22Rv1 (cell line): ENCODE measurements at regions not wholly inside any gene's neighbourhood (a gene's known extent, or its start where the extent isn't known, plus 50 kb on each side); places are given as distances from the start of the nearest gene placed in this dataset.

Experiments used
- CTCF ChIP-seq: fragments of 450-650 bp; IDR thresholded peaks from 2 replicates; pipeline ENCODE4 v1.5.1; 2017; ENCODE audit warnings: mild to moderate bottlenecking
- ZFX ChIP-seq: fragments of 450-650 bp; IDR thresholded peaks from 2 replicates; pipeline ENCODE4 v1.6.1; 2017; ENCODE audit warnings: antibody characterized with exemption, borderline replicate concordance

- TF ChIP-seq CTCF (no peak), ZFX (no peak)
Measured at GRCh38 chr10:58996063-58996462, 180.4 kb upstream of the PHYHIPL start.
